Right ventricle myocardium inferior (tissue), 1 donor: ENCODE measurements at regions not wholly inside any gene's neighbourhood (a gene's known extent, or its start where the extent isn't known, plus 50 kb on each side); places are given as distances from the start of the nearest gene placed in this dataset.

Source experiments
- ATAC-seq: fragments of 200-7000 bp; cut with Tn5 transposase; one replicate; pipeline ENCODE4 v1.9.1; 2020; ENCODE audit warnings: mild to moderate bottlenecking, moderate library complexity
- DNase-seq: peaks from one replicate; pipeline ENCODE4 v3.0.0; 2021; ENCODE audit errors: missing footprints
- intact Hi-C: fragments of 100-400 bp; cut with DNase I; formaldehyde crosslinking; loops from one replicate; pipeline ENCODE4 v1.11.0; 2022
- donor health status: DM: no; HTN: yes; CAD: no; lungs with severe emphysema.

DNA sequence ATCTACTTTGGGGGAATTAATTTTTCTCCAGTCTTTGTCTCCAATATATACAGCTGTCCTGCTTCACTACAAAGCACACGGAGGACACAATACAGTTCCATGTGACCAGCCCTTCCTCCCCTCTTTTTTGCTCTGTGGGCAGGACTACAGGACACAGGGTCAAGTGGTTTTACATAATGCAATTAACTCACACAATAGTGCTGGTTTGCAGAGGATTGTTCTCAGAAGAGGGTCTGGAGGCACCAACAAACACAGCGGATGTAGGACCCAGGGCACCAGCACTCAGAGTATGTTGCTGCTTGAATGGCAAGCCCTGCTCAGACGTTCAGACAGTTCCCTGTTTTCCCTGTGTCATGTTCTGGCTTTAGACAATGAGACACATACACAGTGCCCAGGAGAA, 52.0 kb upstream of the NPTX2 start:
- intact Hi-C loops, result no loop called here
- DNase-seq, result no peak
- no peak for ATAC-seq

DNA sequence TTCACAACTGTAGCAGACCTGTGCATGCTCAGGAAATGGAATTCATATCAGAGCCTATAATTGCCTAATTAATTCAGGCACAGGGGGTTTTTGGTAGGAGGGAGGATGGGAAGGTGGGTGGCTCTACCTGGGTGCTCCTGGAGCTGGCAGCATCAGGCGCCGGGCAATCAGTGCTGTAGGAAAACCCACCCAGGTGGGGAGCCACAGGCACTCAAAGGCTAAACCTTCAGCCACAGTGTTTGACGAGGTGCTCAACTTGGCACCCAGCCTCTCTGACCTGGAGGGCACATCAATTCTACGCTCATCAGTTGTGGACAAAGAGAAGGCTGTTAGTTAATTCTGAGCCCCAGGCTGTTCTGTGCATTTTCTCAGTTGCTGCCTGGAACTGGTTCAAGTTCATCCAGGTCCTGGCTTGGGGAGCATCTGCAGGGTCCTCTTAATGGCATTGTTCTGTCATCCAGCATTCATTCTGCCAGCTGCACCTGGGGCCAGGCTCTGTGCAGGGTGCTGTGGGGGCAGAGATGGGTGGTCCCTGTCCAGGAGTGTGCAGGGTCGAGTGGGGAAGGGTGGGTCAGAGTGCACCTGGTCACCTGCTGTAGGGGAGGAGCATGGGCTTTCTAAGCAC, 54.1 kb upstream of the NPTX2 start:
- no peak for ATAC-seq
- intact Hi-C loops, result no loop called here
- no peak for DNase-seq

DNA sequence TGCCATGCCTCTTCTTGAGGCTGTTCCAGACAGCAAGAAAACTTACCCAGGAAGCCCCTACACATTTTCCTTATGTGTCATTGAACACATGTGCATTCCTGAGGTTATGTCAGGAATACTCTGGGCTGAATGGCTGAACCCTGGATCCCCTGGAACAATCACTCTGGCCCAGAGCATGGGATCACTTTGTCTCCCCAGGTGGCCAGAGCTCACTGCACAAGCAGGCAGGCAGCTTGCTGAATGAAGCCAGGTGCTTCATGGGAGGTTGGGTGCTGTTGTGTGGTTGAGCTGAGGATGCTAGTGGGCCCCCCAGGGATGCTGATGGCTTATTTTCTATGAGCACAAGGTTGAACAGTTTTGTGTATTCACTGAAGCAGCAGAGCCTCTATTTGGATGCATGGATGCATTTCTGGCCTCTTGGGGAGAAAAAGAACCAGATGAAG, 54.7 kb upstream of the NPTX2 start:
- intact Hi-C loops, result no loop called here
- no peak for ATAC-seq
- no peak for DNase-seq

DNA sequence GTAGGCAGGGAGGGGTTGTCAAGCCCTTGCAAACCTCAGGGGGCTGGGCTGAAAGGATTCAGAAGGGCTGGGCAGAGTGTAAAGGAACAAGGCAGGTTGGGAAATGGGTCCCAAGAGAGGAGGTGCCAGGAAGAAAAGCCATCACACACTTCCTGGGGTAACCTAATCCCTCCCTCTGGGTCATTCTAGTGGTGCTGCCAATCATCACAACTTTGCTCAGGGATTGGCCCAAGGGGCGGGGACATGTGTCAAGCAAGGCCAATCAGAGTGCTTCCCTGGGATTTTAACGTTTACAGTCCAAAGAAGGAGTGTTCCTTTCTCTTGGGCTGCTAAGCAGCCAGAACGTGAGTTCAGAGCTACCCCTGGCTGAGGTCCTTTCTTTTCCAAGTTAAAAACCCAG, 57.1 kb upstream of the NPTX2 start:
- ATAC-seq, result no peak
- no peak for DNase-seq
- intact Hi-C loops, result no loop called here

DNA sequence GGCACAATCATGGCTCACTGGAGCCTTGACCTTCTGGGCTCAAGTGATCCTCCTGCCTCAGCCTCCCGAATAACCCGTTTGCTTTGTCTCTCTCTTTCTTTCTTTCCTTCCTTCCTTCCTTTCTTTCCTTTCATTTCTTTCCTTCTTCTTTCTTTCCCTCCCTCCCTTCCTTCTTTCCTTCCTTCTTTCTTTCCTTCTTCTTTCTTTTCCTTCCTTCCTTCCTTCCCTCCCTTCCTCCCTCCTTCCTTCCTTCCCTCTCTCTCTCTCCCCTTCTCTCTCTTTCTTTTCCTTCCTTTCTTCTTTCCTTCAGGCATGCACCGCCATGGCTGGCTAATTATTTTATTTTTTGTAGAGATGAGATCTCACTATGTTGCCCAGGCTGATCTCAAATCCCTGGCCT, 57.9 kb upstream of the NPTX2 start:
- intact Hi-C loops, result no loop called here

DNA sequence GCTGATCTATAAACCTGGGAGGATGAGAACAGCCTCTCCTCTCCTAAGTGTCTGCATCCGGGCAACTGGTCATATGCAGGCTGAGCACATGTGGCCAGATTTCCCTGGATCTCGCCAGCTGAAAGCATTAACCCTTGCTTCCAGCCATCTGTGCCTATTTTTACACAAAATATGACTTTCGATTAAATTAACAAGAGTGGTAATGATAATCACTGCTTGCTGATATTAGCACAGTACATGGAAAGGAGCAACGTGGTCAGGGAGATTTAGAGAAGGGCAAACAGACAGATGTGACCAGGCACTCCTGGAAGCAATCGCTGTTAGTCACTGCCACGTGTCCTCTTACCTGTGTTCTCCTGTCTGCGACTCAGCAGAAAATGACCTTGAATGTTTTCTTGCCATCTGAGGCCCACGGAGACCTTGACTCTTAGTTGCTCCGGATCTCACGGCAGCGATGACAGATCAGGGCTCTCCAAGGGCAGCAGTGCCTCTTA, 59.5 kb upstream of the NPTX2 start:
- no peak for ATAC-seq
- DNase-seq, result no peak
- intact Hi-C loops, result no loop called here

More for the DNA sequence above, 57.9 kb upstream of the NPTX2 start:
- ATAC-seq (no peak), DNase-seq (no peak)

DNA sequence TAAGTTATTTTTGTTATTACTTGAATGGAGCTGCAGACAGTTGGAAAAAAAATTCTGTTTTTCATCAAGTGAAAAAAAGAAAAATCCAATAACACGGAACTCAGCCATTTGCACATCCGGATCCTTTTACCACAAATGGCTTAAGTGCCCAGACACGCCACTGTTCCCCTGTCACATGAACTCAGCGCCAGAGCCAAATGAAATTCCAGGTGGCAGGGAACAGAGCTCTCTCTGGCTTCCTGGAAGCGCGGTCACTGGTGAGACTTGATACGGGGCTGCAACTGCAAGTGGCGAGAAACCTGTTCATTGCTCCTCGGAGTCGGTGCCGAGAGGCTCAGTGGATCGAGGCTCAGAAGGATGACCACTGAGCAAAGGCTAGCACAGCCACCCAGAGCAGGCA, 60.8 kb upstream of the NPTX2 start:
- intact Hi-C loops, result no loop called here
- ATAC-seq, result no peak

DNA sequence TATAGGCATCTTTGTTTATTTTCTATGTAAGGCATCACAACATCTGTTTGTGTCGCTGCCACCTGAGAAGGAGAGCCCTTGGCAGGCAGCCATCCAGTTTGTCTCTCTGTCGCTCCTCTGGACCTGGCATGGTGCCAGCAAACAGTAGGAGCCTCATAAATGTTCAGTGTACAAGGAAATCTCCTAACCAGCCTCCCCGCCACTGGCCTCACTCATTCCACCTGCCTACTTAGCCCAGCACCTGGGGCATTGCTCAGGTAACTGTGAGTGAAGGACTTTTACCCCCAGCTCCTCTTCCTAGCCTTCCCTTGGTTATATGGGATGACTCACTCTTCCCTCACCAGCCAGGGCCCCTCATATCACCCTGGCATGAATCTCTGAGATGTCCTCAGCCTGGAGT, 61.7 kb upstream of the NPTX2 start:
- no peak for ATAC-seq
- intact Hi-C loops, result no loop called here

More for the DNA sequence above, 60.8 kb upstream of the NPTX2 start:
- DNase-seq, result no peak

DNA sequence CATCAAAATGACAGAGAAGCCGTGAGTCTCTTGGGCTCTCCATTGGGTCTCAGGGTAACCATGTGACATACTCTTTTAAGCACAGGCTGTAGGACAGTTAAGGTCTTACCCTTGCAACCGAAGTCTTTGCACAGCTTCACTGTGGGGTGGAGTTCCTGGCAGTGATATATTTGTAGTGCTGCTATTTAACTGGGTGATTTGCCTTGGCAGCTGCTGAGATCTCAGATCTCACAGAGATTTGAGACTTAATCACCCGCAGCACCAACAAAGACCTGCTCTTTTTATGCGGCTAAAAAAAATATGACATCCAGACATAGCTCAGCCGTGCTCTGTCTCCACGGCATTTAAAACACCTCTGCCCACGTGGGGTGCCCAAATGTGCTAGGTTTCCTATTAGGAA, 63.4 kb upstream of the NPTX2 start:
- DNase-seq, result no peak
- intact Hi-C loops, result no loop called here
- no peak for ATAC-seq

More for the DNA sequence above, 61.7 kb upstream of the NPTX2 start:
- DNase-seq, result no peak

DNA sequence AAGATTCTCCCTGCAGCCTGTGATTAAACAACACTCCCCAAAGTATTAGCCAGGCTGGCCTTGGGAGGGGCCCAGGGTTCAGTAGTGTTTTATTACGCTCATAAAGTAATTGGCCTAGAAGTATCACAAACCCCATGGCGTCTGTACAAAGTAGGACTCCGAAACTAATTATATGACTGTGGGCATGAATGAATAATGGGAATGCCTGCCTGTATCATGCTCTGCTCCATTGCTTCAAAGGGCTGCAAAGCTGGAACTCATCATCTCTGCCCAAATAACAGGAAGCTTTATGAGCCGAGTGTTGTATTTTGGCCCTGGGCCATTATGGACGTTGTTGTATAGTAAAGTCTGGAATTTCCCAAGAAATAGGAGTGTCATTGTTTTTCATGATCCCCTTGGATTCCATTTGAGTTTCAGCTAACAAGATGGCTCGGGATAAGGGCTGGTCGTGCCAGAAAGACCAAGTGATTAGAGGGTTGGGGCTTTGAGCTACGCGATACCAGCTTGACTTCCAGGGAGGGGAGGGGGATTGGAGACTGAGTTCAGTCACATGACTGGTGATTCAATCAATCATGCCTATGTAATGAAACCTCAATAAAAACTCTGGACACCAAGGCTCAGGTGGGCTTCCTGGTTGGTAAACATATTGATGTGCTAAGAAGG, 65.3 kb upstream of the NPTX2 start:
- intact Hi-C loops, result no loop called here

DNA sequence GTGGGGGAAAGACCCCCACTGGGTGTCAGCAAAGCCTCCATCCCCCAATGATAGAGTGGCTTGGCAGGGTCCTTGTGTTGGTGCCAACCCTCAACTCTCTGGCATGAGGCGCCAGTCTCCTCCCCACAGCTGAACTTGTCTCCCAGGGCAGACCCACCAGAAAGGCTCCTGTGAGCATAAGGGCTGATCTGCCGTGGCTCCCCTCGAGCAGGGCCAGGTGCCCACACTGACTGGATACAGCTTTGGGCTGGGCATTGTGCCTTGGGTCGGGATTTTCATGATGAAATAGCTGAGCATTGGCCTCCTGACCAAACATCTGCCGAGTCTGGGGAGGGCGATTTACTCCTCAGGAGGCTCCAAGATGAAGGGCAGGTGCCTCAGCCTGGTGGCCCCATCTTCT, 68.1 kb upstream of the NPTX2 start:
- ATAC-seq, result no peak
- intact Hi-C loops, result no loop called here
- DNase-seq, result no peak

More for the DNA sequence above, 65.3 kb upstream of the NPTX2 start:
- DNase-seq (no peak), ATAC-seq (no peak)

DNA sequence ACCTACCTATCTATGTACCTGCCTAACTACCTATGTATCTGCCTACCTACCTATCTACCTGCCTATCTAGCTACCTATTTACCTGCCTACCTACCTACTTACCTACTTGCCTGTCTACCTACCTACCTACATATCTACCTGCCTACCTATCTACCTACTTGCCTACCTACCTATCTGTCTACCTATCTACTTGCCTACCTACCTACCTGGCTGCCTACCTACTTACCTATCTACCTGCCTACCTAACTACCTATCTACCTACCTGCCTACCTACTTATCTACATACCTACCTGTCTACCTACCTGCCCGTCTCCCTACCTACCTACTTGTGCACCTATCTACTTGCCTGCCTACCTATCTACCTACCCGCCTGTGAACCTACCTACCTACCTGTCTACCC, 68.7 kb upstream of the NPTX2 start:
- ATAC-seq (no peak), DNase-seq (no peak)
- intact Hi-C loops, result no loop called here

DNA sequence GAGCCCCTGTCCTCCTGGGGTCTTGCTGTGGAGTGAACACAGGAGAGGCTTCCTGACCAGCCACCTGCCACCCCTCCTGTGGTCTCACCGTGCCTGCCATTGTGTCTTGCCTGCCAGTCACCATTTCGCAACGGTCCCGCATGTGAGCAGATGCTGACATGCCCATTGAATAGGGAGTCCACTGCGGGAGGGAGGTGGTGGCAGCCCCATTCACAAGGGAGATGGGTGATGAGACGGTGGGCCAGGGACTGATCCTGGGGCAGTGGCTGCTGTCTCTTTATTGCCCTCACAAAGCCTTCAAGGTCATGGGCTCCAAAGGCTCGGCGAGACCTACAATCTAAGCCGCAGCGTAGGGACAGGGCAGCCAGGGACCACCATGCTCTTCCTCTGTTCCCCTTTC, 76.0 kb upstream of the NPTX2 start:
- intact Hi-C loops, result no loop called here
- DNase-seq (no peak), ATAC-seq (no peak)

DNA sequence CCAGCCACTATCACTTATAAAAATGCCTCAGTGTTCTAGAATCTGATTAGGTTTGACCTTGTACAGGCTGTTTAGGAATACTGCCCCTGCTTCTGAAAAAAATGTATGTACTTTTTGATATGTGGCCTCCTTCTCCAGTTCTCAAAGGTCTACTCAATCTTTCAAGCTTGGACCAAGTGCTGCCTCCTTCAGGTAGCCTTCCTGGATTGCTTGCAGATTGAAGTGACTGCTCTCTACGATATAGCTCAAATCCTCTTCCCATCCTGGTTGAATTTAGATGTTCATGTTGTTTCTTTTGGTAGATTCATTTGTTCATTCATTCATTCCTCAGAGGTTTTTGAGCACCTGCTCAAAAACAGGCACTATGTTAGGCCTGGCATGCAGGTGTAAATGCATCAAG, 77.2 kb upstream of the NPTX2 start:
- ATAC-seq (no peak), DNase-seq (no peak)
- intact Hi-C loops, result no loop called here

DNA sequence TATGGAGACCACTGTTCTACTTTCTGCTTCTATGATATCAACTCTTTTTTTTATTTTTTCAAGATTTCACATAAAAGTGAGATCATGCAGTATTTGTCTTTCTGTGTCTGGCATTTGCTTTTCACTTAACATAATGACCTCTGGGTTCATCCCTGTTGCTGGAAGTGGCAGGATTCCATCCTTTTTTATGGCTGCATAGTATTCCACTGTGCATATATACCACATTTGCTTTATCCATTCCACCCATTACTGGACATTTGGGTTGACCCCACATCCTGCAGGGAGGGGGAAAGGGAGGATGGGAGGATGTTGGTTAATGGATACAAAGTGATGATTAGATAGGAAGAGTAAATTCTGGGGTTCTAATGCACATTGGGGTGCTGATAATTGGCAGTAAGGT, 80.3 kb upstream of the NPTX2 start:
- no peak for DNase-seq
- intact Hi-C loops, result no loop called here

DNA sequence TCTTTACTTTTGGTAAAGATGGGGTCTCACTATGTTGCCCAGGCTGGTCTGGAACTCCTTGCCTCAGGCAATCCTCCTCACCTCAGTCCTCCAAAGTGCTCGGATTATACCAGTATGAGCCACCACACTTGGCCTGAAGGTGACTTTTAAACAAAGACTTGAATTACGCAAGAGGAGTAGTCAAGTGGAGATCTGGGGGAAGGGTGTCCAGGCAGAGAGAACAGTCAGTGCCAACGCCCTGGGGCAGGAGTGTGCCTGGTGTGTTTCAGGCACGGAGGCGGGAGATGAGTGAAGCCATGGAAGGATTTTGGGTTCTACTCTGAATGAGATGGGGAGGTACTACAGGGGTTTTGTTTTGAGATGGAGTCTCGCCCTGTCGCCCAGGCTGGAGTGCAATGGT, 82.6 kb upstream of the NPTX2 start:
- no peak for ATAC-seq
- intact Hi-C loops, result no loop called here

More for the DNA sequence above, 80.3 kb upstream of the NPTX2 start:
- no peak for ATAC-seq

DNA sequence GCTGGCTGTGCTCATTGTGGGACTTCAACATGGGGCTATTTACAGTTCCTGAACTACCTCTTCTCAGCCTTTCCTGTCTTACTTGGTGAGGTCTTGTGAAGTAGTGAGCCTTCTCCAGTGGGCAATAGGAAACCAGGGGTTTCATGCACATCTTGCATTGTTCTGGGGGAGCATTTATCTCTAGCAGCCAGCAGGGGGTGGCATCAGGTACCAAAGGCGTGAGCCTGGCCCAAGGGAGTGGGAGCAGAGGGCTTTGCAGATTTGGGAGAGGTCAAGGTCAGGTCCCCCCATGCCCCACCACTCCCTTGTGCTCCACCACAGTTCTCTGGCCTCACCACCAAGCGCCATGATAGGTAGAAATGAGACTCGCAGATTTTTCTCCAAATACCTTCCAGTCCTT, 85.4 kb upstream of the NPTX2 start:
- DNase-seq (no peak), ATAC-seq (no peak)
- intact Hi-C loops, result no loop called here

More for the DNA sequence above, 82.6 kb upstream of the NPTX2 start:
- no peak for DNase-seq

DNA sequence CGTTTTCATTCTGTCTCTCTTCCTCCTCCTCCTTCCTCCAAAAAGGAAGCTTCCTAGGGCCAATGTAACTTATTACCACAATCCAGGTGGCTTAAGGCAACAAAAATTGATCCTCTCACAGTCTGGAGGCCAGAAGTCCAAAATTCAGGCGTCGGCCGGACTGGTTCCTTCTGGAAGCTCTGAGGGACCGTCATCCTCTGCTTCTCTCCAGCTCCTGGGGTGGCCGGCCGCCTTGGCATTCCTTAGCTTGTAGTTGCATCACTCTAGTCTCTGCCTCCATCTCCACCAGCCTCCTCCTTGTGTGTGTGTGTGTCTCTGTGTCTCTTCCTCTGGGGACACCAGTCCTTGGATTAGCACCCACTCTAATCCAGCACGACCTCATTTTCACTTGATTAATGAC, 89.0 kb upstream of the NPTX2 start:
- intact Hi-C loops, result no loop called here
- DNase-seq, result no peak
- ATAC-seq, result no peak

DNA sequence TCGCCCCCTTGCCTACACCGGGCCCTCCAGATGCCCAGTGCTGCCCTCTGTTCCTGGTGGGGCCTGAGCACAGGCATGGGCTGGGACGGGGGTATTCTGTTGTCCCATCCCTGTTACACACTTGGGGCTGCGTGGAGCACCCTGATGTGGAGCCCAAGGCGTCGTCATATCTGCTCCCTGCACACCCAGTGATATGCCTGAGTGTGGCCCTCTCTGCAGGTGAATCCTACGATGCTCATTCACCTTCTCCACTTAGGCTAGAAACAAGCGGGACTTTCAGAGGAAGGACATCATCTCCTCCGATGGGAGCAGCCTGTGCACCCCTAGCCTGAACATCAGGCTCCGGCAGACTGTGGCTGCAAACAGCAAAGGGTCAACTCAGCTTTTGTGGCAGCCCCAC, 91.0 kb upstream of the NPTX2 start:
- DNase-seq, result no peak
- intact Hi-C loops, result no loop called here
- no peak for ATAC-seq

DNA sequence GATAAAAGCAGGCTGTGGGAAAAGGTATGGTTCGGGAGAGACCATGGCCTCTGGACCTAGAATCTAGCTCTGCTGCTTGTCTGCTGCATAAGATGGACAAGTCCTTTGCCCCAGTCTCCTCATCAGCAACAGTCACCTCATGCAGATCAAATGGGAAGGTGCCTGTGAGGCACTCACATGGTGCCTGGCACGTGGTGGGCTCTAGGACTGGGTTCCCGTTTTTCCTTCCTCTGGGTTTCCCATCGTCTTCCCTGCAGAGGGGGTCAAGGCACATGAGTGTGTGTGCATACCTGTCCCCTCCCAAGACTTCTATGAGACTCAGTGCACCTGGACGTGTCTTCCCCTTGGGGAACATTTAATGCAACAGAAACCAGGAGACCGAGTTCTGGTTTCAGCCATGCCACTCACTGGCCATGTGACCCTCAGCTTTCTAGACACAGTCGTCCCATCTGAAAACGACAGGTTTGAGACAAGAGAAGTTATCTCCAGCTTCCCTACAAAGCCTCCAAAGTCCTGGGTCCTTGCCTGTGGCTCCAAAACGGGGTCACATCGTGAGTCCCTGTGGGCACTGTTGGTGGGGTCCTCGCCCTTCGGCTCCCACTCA, 95.9 kb upstream of the NPTX2 start:
- no peak for ATAC-seq
- intact Hi-C loops, result no loop called here
- no peak for DNase-seq
